Hepatic stellate cell (primary cell): ENCODE measurements at regions not wholly inside any gene's neighbourhood (a gene's known extent, or its start where the extent isn't known, plus 50 kb on each side); places are given as distances from the start of the nearest gene placed in this dataset.

ENCODE experiments used
- DNase-seq: peaks from one replicate; pipeline ENCODE4 v3.0.0; 2011; ENCODE audit warnings: low spot score

- no peak for DNase-seq
These were observed 283.3 kb downstream of the RRAGC start for GRCh38 chr1:38576241-38576640.

DNA sequence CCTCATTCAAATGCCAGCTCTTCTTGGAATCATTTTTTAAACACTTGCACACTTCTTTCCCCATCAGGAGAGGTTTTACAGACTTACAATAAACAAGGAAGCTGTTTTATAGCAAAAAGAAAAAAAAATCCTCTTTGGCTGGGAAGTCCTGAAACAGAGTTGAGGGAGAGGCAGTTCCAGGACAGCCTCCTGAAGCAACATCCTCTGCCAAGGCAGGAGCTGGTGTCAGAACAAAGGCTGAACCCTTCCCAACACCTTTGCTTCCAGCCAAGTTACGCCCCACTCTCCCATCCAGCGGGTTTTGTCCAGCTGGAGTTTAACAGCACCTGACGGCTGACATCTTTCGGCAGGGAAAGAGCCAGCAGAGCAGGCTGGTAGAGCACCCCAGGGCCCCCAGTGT, 287.8 kb downstream of the RRAGC start:
- no peak for DNase-seq

DNA sequence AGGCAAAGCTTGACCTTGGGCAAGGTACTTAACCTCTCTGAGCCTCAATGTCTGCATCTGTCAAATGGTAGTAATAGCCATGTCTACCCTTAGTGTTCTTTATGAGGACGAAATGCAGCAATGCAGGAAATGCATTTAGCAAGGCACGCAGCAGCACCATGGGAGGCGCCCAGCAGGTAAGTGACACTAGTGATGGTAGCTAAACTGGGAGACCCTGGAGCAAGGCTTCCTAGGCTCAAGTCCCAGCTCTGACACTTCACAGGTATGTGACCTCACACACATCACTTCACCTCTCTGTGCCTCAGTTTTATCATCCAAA, 289.0 kb downstream of the RRAGC start:
- no peak for DNase-seq

DNA sequence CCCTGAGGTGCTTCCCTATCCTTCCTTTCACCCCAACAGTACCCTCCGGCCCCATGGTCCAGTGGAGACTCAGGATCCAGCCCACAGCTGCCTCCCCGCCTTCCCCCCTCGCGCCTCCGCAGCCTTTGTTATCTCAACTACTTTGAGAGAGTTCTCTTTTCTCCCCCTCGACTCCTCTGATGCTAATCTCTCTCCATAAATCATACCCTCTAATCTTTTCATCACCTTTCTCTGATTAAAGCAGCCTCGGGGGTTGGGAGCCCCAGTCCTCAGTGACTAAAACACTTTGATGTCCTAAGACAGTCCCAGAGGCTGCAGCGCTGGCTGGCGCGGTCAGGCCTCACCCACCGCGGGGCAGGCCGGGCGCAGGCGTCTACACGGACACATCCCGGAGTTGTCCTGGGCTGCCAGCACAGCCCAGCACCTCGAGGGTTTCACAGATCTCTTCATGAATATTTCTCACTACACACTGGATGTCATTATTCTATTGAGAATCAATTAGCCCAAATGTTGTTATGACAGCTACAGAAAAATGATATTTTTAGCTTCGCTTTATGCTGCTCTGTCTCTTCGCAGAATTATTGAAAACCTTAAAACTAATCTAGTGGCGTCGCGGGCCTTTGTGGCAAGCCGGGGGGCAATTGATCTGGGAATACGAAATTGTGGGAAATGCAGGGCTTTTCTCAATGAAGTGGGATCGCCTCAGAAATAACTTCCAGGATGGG, 289.5 kb downstream of the RRAGC start:
- DNase-seq = no peak

DNA sequence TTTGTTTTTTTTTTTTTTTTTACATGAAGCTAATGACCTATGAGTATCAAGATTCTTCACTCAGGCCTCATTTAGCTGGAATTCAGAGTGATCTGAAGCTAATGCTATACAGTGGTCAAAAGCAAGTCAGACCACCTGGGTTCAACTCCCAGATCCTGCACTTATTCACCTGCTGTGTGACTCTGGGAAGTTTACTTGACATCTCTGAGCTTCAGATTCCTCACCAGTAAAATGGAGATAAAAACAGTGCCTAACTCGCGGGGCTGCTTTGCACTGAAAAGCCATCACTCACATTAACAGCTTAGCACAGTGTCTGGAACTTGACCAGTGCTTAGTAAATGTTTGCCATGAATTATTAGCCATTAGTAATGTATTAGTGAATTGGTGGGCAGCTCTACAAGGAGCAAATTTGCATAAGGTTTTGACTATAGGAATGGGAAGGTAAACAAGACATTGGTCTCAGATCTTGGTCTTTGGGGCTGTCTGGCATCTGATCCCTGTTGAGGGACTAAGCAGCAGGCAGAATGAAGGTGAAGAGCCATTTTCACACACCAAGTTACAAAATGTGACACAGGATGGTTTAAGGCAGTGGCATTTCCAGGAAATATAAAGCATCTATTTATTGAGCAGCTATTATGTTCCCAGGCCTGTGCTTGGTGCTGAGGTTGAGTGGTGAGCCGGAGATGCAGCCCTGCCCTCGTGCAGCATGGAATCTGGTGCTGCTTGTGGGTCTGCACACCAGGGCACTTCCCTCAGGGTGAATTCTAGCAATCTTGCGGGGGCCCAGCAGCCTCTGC, 291.3 kb downstream of the RRAGC start:
- no peak for DNase-seq

DNA sequence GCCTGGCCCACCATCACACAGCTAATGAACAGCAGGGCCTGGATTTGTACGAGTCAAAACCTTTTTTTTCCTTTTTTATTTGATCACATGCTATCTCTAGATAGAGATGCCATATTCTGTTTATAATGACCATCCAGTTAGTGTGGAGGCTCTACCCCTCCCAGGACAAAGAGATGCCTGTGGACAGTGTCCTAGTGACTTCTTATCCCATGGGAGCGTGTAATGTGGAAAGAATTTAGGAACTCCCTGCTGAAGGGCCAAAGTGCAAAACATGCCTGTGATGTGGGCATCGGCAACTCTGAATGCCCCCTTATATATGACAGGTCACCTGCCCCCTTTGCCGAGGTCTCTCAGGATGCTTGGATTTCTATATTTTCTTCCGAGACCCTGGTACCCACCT, 292.2 kb downstream of the RRAGC start:
- no peak for DNase-seq

GRCh38 chr1:38565020-38565491, 294.5 kb downstream of the RRAGC start:
- DNase-seq = no peak

- no peak for DNase-seq
These were observed 295.4 kb downstream of the RRAGC start for GRCh38 chr1:38563942-38564735.

GRCh38 chr1:38561725-38562124, 297.8 kb downstream of the RRAGC start:
- no peak for DNase-seq

- no peak for DNase-seq
These were observed 298.5 kb downstream of the RRAGC start for GRCh38 chr1:38561110-38561509.

- DNase-seq = no peak
These were observed 299.1 kb downstream of the RRAGC start for GRCh38 chr1:38560457-38560856.

DNA sequence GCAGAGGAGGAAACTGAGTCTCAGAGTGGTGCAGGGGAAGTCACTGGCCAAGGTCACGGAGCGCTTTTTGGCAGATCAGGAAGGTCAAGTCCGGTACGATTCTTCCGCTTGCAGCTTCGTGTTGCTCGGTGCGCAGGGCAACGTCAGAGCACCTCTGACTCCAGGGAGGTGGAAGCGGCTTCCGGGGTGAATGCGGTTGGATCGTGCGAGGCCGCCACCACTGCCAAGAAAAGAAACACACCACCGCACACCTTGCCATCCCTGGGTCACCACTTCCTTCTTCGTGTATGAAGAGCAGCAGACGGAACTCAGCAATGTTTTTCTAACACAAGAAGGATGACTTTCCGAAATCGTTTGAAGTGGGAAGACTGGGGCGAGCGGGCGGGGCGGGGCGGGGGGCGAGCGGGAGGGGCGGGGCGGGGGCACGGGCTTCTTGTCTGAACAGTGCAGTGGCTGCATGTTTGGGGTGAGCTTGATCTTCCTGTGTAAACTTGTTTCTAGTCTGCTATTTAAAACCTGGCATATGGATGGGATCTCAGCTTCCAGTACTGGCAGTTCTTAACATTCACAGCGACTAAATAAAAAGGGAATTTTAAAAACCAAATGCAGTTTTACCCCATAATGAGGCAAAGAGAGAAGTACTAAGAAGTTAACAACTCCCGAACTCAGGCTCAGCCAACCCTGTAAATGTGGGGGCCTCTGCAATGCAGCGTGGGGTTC, 300.0 kb downstream of the RRAGC start:
- no peak for DNase-seq

DNA sequence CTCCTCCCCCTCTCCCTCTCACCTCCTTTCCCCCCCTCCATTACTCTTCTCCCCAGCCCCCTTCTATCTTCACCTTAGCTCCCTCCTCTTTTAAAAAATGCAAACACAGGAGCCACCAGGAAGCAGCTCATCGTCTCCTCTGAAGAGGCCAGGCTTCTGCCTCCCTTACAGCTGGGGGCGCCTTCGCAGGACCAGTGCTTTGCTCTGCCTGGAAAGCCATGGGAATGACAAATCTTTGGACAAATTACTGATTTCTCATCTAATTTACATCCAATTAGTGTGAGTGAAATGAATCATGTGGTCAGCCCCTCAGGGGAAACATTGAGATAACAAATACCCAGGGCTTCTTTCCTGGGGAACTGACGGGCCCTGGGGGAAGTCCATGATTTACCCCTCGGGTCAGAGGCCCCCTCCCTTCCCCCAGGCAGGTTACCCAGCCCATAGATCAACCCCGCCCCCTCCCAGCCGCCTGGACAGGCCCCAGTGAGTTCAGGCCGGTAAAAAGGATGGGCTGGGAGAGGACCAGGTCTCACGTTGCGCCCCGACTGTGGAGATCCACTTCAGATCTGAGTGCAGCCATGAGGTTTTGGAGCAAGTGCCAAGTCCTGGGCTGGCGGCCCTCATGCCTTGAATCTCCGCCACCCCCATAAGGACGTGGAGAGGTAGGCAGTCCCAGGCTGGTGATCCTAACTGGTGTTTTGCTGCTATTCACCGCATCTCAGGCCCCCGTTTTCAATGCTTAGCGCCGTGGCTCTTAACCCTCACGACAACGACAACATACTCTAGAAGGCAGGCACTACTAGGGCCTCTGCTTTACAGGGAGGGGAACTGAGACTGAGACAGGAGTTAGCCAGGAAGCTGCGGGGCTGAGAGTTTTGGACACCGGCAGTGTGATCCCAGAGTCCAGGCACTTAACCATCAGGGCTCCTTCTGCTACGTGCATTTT, 300.8 kb downstream of the RRAGC start:
- DNase-seq = no peak

DNA sequence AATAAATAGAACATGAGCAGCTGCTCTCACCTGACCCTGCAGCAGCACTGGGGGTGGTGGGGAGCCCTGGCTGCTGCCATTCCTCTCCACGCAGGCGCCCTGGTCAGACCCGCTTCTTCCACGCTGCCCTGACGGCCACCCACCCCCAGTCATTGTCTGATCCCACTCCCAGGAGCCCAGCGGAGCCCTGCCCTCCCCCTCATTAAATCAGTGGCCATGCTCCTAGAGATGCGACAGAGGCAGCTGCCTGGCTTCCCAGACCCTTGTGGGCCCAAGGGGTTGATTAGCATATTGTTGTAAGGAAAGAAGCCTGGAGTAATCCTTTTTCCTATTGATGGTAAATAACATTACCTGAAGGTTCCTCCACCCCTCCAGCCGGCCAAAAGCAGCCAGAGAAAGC, 301.5 kb downstream of the RRAGC start:
- DNase-seq = no peak

DNA sequence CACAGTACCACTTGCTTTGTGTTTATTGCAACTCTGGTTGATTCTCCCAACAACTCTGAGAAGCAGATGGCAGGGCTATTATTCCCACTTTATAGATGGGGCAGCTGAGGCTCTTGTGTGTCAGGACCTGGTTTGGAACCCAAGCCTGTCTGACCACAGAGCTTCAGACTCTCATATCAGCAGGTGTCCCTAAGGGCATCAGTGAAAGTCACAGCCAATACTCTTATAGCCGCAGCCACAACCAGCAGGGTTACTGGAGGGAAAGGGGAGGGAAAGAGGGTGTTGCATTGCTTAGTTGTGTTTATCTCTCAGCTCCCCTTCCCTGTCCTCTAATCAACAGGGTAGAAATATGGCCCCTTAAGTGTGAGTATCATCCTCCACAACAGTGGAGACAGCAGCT, 304.0 kb downstream of the RRAGC start:
- DNase-seq = no peak

DNA sequence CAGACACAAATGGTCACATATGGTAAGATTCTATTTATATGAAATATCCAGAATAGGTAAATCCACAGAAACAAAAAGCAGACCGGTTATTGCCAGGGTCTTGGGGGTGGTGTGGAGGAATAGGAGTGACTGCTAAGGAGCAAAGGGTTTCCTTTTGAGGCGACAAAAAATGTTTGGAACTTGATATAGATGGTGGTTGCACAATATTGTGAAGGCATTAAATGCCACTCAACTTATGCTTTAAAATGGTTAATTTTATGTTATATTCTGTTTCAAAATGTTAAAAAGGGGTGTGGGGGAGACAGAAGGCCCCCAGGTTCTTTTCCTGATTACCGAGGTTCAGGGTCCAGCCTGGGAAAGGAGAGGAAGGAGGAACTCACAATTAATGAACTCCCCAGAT, 304.4 kb downstream of the RRAGC start:
- DNase-seq = no peak

DNA sequence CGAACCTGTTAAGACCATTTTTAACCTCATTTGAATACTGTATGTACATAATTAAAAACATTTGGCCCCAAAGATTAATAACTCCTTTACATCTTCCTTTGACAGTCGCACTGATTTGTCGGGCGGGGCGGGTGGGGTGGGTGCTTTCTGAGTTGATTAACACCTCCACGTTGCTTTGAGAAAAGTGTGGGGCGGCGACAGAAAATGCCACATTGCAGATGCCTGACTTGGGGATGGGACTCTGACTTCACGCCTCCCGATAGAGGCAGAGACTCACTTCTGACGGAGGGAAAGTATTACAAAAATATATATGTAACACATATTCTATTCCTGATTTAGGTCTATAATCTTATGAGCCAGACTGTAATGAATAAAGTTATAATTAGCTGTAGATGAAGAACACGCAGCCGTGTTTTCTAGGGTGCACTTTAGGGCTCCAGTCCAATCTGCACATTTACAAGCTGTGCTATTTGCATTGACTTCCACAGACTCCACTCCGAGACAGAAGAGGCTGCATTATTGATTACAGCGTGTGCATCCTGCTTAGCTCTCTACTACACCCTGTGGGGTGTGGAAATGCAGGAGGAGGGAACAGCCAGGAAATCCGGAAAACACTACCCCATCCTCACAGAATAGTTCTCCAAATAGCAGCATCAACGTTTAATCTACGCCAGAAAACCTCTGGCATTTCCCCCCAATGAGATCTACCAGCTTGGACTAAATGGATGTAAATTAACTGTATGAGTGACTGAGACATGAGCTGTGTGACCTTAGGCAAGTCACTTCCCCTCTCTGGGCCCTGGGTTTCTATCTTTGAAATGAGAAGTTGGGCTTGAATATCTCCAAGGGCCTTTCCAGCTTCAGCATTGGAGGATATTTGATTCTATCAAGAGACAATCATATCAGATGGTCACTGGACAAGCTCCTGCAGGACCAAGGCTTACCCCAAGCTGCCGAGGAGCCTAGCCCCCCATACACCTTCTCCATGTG, 308.0 kb downstream of the RRAGC start:
- DNase-seq = no peak

GRCh38 chr1:38549191-38549590, 310.4 kb downstream of the RRAGC start:
- no peak for DNase-seq

- DNase-seq = no peak
These were observed 312.3 kb downstream of the RRAGC start for GRCh38 chr1:38547321-38547720.

- no peak for DNase-seq
These were observed 312.9 kb downstream of the RRAGC start for GRCh38 chr1:38546636-38547035.
